Epithelial cell of proximal tubule (primary cell): ENCODE measurements at regions not wholly inside any gene's neighbourhood (a gene's known extent, or its start where the extent isn't known, plus 50 kb on each side); places are given as distances from the start of the nearest gene placed in this dataset.
A peak's percentile ranks its signal among the peaks of the same experiment; 100 is the strongest.

Experiments
- DNase-seq: peaks from one replicate; pipeline ENCODE4 v3.0.0-alpha.2; 2011; ENCODE audit warnings: low read depth
- H3K4me3 ChIP-seq: 2 replicates; pipeline ENCODE4 v1.5.1; 2011; ENCODE audit warnings: low read depth, mild to moderate bottlenecking, low read length
- CTCF ChIP-seq: conservative IDR thresholded peaks from 2 replicates; pipeline ENCODE4 v1.5.1; 2012; ENCODE audit warnings: low read depth, mild to moderate bottlenecking, low read length

GRCh38 chr4:158074851-158075250, 98.0 kb downstream of the GASK1B start:
- DNase-seq: no peak
- TF ChIP-seq CTCF: no peak
- no peak overlapping the region for H3K4me3 ChIP-seq

GRCh38 chr4:158071931-158072330, 100.9 kb downstream of the GASK1B start:
- DNase-seq: no peak
- no peak overlapping the region for H3K4me3 ChIP-seq
- TF ChIP-seq CTCF: no peak

GRCh38 chr4:158068068-158068467, 104.8 kb downstream of the GASK1B start:
- no peak for DNase-seq
- no peak overlapping the region for H3K4me3 ChIP-seq
- no peak for TF ChIP-seq CTCF

GRCh38 chr4:158067646-158068045, 105.2 kb downstream of the GASK1B start:
- no peak for DNase-seq
- H3K4me3 ChIP-seq: no peak overlapping the region
- no peak for TF ChIP-seq CTCF

- no peak for TF ChIP-seq CTCF
- no peak overlapping the region for H3K4me3 ChIP-seq
- DNase-seq: no peak
Measured at GRCh38 chr4:158065603-158066002, 107.2 kb downstream of the GASK1B start.

- no peak overlapping the region for H3K4me3 ChIP-seq
- DNase-seq: no peak
- TF ChIP-seq CTCF: peak; percentile 22
Measured at GRCh38 chr4:158065176-158065575, 107.6 kb downstream of the GASK1B start.

GRCh38 chr4:158056689-158057245, 116.1 kb downstream of the GASK1B start:
- no peak overlapping the region for H3K4me3 ChIP-seq
- TF ChIP-seq CTCF: no peak
- no peak for DNase-seq
